IPS DF 6.9 (cell line): ENCODE measurements at regions not wholly inside any gene's neighbourhood (a gene's known extent, or its start where the extent isn't known, plus 50 kb on each side); places are given as distances from the start of the nearest gene placed in this dataset.

Experiments used
- DNase-seq: peaks from one replicate; pipeline ENCODE4 v3.0.0-alpha.2; 2013; ENCODE audit warnings: low read depth, low spot score
- H3K27ac ChIP-seq: one replicate; pipeline ENCODE4 v1.5.1; 2013; ENCODE audit warnings: low read length, control low read depth
- H3K27me3 ChIP-seq: 2 replicates; pipeline ENCODE4 v1.6.1; 2013; ENCODE audit warnings: mild to moderate bottlenecking, low read length; ENCODE audit not compliant: control insufficient read depth, insufficient read depth
- H3K36me3 ChIP-seq: 2 replicates; pipeline ENCODE4 v1.6.1; 2013; ENCODE audit warnings: low read length; ENCODE audit not compliant: control insufficient read depth, insufficient read depth
- H3K4me1 ChIP-seq: 2 replicates; pipeline ENCODE4 v1.6.1; 2013; ENCODE audit warnings: low read length; ENCODE audit not compliant: control insufficient read depth, insufficient read depth
- H3K4me3 ChIP-seq: 2 replicates; pipeline ENCODE4 v1.5.1; 2013; ENCODE audit warnings: mild to moderate bottlenecking, low read length
- H3K9me3 ChIP-seq: 2 replicates; pipeline ENCODE4 v1.6.1; 2013; ENCODE audit warnings: low read length, inconsistent platforms; ENCODE audit not compliant: control insufficient read depth, insufficient read depth
- WGBS: extraction: QIAGEN DNeasy Blood & Tissue Kit; methylation state at CpG from one replicate; pipeline ENCODE4 v1.1.7; 2013; ENCODE audit warnings: mixed read lengths, missing lambda C conversion rate; ENCODE audit not compliant: insufficient read length, insufficient coverage; 5-methylcytosine and 5-hydroxymethylcytosine counted together

DNA sequence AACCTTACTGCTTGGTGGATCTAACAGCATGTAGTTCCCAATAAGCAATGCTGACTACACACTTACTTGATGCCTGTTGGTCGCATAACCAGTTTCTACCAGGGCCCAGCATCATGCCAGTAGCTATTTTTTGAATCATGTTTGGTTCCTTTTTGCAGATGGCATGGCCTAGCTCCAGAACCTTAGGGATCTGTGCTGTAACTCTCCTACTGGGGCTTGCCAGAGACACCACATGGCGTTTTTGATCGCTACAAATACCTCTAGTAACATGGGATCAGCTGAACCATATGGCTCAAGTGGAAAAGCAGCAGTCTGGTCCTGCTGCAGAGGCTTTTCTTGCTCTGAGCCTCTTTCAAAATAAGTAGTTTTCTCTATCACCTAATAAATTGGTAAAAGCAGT is 654.6 kb upstream of the API5 start:
- WGBS = no CpG with 5 or more reads among the region's 3 CpGs
- no peaks in the 10 kb centered on the region for H3K27me3 ChIP-seq

DNA sequence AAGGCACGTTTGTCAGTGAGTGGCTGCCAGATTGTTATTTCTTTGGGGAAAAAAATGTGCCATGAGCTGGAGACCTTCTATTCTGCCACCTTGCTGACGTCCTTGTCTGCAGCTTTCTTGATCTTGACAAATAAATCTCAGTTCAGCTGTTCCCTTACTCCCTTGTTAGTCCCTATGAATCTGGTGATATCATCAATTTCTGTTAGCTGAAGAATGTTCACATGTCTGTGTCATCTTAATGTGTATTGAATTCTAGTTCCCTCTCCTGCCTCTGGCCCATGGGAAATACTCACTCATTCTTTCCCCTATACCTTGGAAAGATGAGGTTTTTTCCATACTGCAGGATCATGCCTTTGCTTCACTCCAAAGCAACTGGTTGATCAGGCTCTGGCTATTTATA is 649.9 kb upstream of the API5 start:
- no peak for DNase-seq
- Histone ChIP-seq H3K36me3 (no peaks in the 10 kb centered on the region), H3K4me3 (no peak overlapping the region), H3K9me3 (no peaks in the 10 kb centered on the region), H3K27me3 (no peaks in the 10 kb centered on the region), H3K27ac (no peak overlapping the region), H3K4me1 (no peaks in the 10 kb centered on the region)
- WGBS = no CpG with 5 or more reads among the region's 2 CpGs

More for the DNA sequence above, 654.6 kb upstream of the API5 start:
- Histone ChIP-seq H3K9me3 (no peaks in the 10 kb centered on the region), H3K4me1 (no peaks in the 10 kb centered on the region), H3K36me3 (no peaks in the 10 kb centered on the region), H3K4me3 (no peak overlapping the region), H3K27ac (no peak overlapping the region)
- DNase-seq = no peak

- Histone ChIP-seq H3K4me3 (no peak overlapping the region), H3K27me3 (no peaks in the 10 kb centered on the region), H3K4me1 (no peaks in the 10 kb centered on the region), H3K36me3 (no peaks in the 10 kb centered on the region), H3K9me3 (no peaks in the 10 kb centered on the region), H3K27ac (no peak overlapping the region)
- no peak for DNase-seq
- WGBS = no CpG with 5 or more reads among the region's 7 CpGs
Measured at GRCh38 chr11:42669248-42669976, 642.4 kb upstream of the API5 start.

- H3K27me3 ChIP-seq = no peaks in the 10 kb centered on the region
- H3K4me3 ChIP-seq = no peak overlapping the region
- H3K36me3 ChIP-seq = no peaks in the 10 kb centered on the region
- no CpG with 5 or more reads among the region's 2 CpGs for WGBS
- H3K27ac ChIP-seq = no peak overlapping the region
- H3K9me3 ChIP-seq = no peaks in the 10 kb centered on the region
- no peak for DNase-seq
- no peaks in the 10 kb centered on the region for H3K4me1 ChIP-seq
Measured at GRCh38 chr11:42674436-42674835, 637.4 kb upstream of the API5 start.

DNA sequence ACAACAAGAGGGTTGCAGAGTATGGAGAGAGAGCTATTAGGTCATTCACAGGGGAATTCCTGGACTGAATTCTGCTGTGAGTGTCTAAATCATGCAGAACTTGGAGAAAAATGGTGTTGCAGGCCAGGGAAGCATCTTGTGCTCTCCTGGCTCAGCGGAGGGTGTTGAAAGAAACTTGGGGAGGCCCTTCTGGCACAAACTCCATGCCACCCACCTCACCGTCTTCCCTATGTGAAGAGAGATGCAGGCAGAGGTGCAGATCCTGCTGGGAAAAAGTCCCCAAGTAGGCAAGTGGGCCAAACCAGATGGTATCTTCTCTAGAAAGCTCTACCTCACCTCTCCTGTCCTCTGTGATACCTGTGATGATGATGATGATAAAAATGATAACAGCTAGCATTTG is 604.3 kb upstream of the API5 start:
- no peak overlapping the region for H3K4me3 ChIP-seq
- no peaks in the 10 kb centered on the region for H3K4me1 ChIP-seq
- H3K27ac ChIP-seq = no peak overlapping the region
- no peaks in the 10 kb centered on the region for H3K27me3 ChIP-seq
- H3K36me3 ChIP-seq = no peaks in the 10 kb centered on the region
- no CpG with 5 or more reads among the region's 2 CpGs for WGBS
- H3K9me3 ChIP-seq = no peaks in the 10 kb centered on the region
- no peak for DNase-seq

- no peak for DNase-seq
- Histone ChIP-seq H3K27ac (no peak overlapping the region), H3K9me3 (no peaks in the 10 kb centered on the region), H3K4me3 (no peak overlapping the region), H3K36me3 (no peaks in the 10 kb centered on the region), H3K27me3 (no peaks in the 10 kb centered on the region), H3K4me1 (no peaks in the 10 kb centered on the region)
- WGBS = no CpG with 5 or more reads among the region's 1 CpG
Measured at GRCh38 chr11:42709216-42709615, 602.6 kb upstream of the API5 start.

DNA sequence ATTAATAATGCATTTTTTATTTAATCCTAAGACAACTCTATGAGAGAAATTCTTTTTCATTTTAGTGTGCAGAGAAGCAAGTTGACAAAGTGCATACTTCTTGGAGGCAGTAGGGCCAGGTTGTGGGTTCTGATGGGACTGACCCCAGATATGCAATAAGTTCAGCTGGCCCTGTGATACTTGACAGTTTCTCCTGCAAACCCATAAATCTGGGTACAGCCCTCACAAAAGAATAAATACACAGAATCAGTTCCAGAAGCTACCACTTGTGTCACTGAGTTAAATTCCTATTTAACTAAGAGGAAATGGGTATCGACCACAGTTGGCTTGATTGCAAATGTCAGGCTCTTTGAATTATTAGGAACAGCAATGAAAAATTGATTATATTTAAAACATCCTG is 598.5 kb upstream of the API5 start:
- H3K9me3 ChIP-seq = no peaks in the 10 kb centered on the region; the same call in 1 of the 2 replicates

GRCh38 chr11:42713753-42714152 is 598.0 kb upstream of the API5 start:
- H3K4me1 ChIP-seq = no peaks in the 10 kb centered on the region
- no peak overlapping the region for H3K4me3 ChIP-seq
- no CpG with 5 or more reads among the region's 1 CpG for WGBS
- H3K36me3 ChIP-seq = no peaks in the 10 kb centered on the region
- H3K9me3 ChIP-seq = no peaks in the 10 kb centered on the region; the same call in 1 of the 2 replicates
- no peak for DNase-seq
- H3K27me3 ChIP-seq = no peaks in the 10 kb centered on the region
- H3K27ac ChIP-seq = no peak overlapping the region

More for the DNA sequence above, 598.5 kb upstream of the API5 start:
- no peak overlapping the region for H3K27ac ChIP-seq
- no peaks in the 10 kb centered on the region for H3K4me1 ChIP-seq
- H3K4me3 ChIP-seq = no peak overlapping the region
- no peaks in the 10 kb centered on the region for H3K36me3 ChIP-seq
- DNase-seq = no peak
- no peaks in the 10 kb centered on the region for H3K27me3 ChIP-seq
- no CpG with 5 or more reads among the region's 1 CpG for WGBS

DNA sequence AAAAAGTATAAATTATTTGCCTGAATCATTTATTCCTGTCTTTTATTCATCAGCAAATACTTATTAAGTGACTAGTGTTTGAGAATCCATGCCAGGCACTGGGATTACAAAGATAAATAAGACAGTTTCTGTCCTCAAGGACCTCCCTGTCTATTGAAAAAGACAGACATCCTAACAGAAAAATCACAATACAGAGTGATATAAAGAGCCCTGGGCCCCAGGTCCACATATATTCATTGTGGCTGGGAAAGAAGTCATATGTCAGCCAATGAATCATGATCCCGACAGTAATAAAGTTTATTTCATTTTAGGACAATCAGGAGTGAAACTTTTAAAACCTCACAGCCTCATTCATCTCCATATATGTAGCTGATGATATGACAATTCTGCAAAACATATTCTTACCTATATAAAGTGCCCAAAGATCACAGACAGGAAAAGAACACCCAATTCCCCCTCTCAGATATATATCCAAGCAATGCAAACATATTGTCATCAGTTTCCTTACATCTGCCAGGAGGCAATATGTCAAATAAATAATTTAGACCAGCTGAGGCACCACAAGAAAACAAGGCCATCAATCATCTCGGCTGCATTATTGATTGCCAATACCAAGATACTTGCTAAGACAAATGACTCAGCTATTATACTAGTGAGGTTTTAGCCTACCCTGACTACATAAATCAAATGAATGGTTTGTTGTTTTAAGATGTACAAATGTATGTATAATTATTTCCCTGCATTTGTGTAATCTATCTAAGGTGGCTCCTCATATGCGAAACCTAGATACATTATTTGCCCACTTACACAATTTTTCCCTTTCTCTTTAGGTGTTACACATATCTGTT is 590.9 kb upstream of the API5 start:
- no peaks in the 10 kb centered on the region for H3K36me3 ChIP-seq
- no peaks in the 10 kb centered on the region for H3K27me3 ChIP-seq
- no peak overlapping the region for H3K4me3 ChIP-seq
- no CpG with 5 or more reads among the region's 3 CpGs for WGBS
- no peaks in the 10 kb centered on the region for H3K9me3 ChIP-seq
- DNase-seq = no peak
- H3K4me1 ChIP-seq = no peaks in the 10 kb centered on the region
- H3K27ac ChIP-seq = no peak overlapping the region

DNA sequence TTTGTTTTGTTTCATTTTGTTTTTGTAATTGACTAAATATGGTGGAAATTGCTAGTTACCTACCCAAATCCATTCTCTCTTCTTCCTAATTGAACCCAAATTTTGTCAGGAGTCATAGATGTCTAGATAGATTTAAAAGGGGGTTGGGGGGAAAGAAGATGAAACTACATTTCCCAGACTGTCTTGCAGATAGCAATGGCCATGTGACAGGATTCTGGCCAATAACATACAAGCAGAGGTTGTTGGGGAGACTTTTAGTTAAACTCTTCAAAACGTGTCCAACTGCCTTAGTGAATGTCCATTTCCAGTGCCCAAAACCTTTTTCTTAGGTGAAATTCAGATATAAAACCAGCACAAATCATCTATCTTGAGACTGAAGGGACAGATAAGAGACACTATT is 583.9 kb upstream of the API5 start:
- no CpG with 5 or more reads among the region's 1 CpG for WGBS

More for the DNA sequence above, 583.9 kb upstream of the API5 start:
- H3K9me3 ChIP-seq = no peaks in the 10 kb centered on the region
- H3K4me3 ChIP-seq = no peak overlapping the region
- H3K4me1 ChIP-seq = no peaks in the 10 kb centered on the region
- no peaks in the 10 kb centered on the region for H3K36me3 ChIP-seq
- no peak for DNase-seq
- H3K27ac ChIP-seq = no peak overlapping the region
- no peaks in the 10 kb centered on the region for H3K27me3 ChIP-seq
